NCI-H82 treated with DMSO at 0.1 percent for 48 hours (cell line): ENCODE measurements at regions not wholly inside any gene's neighbourhood (a gene's known extent, or its start where the extent isn't known, plus 50 kb on each side); places are given as distances from the start of the nearest gene placed in this dataset.
"Not testable (repeated sequence)": the region's sequence is repeated elsewhere in the genome, so short reads cannot be mapped to it uniquely, and the experiment has no call there.

ENCODE experiments used
- DNase-seq: peaks from one replicate; lab custom pipeline; 2025; ENCODE audit not compliant: unreplicated experiment; lab: John Stamatoyannopoulos, UW

GRCh38 chr3:8298021-8298954, 203.3 kb upstream of the LMCD1 start:
- no peak for DNase-seq

GRCh38 chr3:8301977-8302735, 199.5 kb upstream of the LMCD1 start:
- DNase-seq, result peak; percentile 50

- DNase-seq, result no peak
Measured at GRCh38 chr3:8303466-8303865, 198.2 kb upstream of the LMCD1 start.

GRCh38 chr3:8305371-8305770, 196.3 kb upstream of the LMCD1 start:
- DNase-seq, result no peak

GRCh38 chr3:8307545-8308110, 194.0 kb upstream of the LMCD1 start:
- DNase-seq, result no peak

- DNase-seq, result no peak
Measured at GRCh38 chr3:8311321-8311720, 190.3 kb upstream of the LMCD1 start.

- peak; percentile 36 for DNase-seq
Measured at GRCh38 chr3:8312685-8313084, 188.9 kb upstream of the LMCD1 start.

GRCh38 chr3:8313560-8314267, 187.9 kb upstream of the LMCD1 start:
- peak; percentile 49 for DNase-seq

GRCh38 chr3:8315526-8315925, 186.1 kb upstream of the LMCD1 start:
- not testable (repeated sequence) for DNase-seq

- no peak for DNase-seq
Measured at GRCh38 chr3:8317661-8318649, 183.7 kb upstream of the LMCD1 start.

- DNase-seq, result no peak
Measured at GRCh38 chr3:8319935-8320634, 181.5 kb upstream of the LMCD1 start.

- no peak for DNase-seq
Measured at GRCh38 chr3:8320711-8321458, 180.7 kb upstream of the LMCD1 start.

GRCh38 chr3:8324747-8325146, 176.9 kb upstream of the LMCD1 start:
- DNase-seq, result no peak

- no peak for DNase-seq
Measured at GRCh38 chr3:8325306-8325705, 176.3 kb upstream of the LMCD1 start.

GRCh38 chr3:8325833-8326232, 175.8 kb upstream of the LMCD1 start:
- DNase-seq, result not testable (repeated sequence)

GRCh38 chr3:8327739-8328138, 173.9 kb upstream of the LMCD1 start:
- DNase-seq, result no peak

GRCh38 chr3:8328967-8329366, 172.7 kb upstream of the LMCD1 start:
- no peak for DNase-seq

- DNase-seq, result no peak
Measured at GRCh38 chr3:8329598-8329997, 172.0 kb upstream of the LMCD1 start.

GRCh38 chr3:8336456-8336855, 165.2 kb upstream of the LMCD1 start:
- DNase-seq, result no peak
